ENCODE measurements at regions not wholly inside any gene's neighbourhood (a gene's known extent, or its start where the extent isn't known, plus 50 kb on each side); places are given as distances from the start of the nearest gene placed in this dataset.

DNA sequence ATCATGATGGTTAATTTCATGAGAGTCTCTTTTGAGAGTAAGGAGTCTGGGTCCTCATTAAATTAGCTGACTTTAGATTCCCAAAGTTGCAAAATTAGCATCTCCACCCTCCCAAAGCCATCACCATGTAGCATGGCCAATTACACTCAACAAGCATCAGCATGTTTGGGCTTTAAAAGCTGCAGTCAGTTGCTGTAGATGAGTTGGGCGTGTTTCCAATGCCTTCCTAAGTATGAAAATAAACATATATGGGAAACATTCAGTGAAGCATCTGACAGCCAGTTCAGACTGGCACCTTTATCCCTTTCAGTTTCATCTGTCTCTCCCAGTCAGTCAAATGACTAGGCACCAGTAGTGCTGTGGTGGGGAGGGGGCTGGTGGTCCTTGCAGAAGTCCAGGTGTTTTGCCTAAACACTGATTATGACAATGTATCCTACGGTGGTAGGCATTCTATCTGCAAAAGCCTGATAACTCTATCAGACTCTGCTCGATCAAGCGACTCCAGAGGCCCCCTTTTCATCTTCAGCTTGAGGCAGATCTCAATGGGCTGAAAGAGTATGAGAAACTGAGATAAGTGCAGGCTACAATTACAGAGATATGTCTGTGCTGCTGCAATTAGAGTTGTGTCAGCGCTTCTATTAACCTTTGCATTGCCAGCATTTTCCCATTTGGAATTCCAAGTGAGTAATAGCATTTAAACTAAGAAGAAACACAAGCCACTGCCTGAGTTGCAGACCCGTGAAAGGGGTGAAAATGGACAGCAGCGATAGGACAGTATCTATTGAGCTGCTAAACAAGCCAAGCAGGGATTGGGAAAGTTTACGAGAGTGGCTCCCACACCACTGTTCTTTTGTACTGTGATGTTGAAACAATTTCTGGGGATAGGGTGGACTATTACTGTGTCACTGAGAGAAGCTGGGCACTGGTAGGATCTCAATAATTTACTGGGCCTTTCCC lies 67.3 kb upstream of the SPOPL start:
- Histone ChIP-seq H3K27ac (no peak overlapping the region), H3K4me3 (no peak overlapping the region), H3K27me3 (no peaks in the 10 kb centered on the region), H3K36me3 (no peaks in the 10 kb centered on the region), H3K9me3 (no peaks in the 10 kb centered on the region), H3K4me1 (no peaks in the 10 kb centered on the region)
- DNase-seq, result no peak
- TF ChIP-seq POLR2A (IDR thresholded peaks at IDR 0.05), result no peak
- TF ChIP-seq, protein P1, sequence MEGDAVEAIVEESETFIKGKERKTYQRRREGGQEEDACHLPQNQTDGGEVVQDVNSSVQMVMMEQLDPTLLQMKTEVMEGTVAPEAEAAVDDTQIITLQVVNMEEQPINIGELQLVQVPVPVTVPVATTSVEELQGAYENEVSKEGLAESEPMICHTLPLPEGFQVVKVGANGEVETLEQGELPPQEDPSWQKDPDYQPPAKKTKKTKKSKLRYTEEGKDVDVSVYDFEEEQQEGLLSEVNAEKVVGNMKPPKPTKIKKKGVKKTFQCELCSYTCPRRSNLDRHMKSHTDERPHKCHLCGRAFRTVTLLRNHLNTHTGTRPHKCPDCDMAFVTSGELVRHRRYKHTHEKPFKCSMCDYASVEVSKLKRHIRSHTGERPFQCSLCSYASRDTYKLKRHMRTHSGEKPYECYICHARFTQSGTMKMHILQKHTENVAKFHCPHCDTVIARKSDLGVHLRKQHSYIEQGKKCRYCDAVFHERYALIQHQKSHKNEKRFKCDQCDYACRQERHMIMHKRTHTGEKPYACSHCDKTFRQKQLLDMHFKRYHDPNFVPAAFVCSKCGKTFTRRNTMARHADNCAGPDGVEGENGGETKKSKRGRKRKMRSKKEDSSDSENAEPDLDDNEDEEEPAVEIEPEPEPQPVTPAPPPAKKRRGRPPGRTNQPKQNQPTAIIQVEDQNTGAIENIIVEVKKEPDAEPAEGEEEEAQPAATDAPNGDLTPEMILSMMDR (IDR thresholded peaks at IDR 0.05), result no peak

DNA sequence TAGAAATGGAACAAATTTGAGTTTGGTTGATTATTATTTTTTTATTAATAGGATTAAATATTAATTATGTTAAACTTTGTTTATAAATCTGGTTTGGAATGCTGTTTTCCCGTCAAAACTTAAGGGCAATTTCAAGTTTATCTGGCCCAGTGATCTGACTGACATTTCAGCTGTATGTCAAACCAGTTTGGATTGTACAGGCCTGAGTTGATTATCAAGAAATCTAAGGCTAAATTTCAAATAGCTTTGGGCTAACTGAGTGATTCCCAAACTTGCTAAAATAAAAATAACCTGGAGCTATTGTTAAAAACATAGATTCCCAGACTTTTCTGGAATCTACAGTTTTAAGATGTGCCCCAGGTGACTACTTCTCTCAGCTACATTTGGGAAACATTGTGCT lies 65.9 kb upstream of the SPOPL start:
- no peak for DNase-seq
- TF ChIP-seq POLR2A (IDR thresholded peaks at IDR 0.05), result no peak
- TF ChIP-seq, protein P1 (IDR thresholded peaks at IDR 0.05), result no peak
- H3K9me3 ChIP-seq, result no peaks in the 10 kb centered on the region

DNA sequence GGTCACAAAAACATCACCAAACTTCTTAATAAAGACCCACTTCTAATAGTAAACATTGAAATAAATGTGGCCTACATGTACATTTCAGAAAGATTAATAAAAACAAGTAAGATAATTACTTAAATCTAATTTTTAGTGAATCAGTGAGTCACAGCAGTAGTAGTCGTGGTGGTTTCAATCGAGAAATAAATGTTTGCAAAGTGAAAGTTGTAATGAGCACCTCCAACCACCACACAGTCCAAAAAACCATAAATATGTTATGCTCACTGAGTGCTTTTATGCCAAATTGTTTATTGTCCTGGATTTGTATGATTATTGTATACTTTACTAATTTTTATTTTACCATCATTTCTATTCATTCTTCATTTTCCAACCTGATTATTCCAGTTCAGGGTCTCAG lies 61.8 kb upstream of the SPOPL start:
- Histone ChIP-seq H3K36me3 (no peaks in the 10 kb centered on the region), H3K27me3 (no peaks in the 10 kb centered on the region), H3K4me3 (no peak overlapping the region), H3K27ac (no peak overlapping the region), H3K9me3 (no peaks in the 10 kb centered on the region), H3K4me1 (no peaks in the 10 kb centered on the region)
- TF ChIP-seq POLR2A (IDR thresholded peaks at IDR 0.05), result no peak
- TF ChIP-seq, protein P1 (IDR thresholded peaks at IDR 0.05), result no peak
- DNase-seq, result no peak

More for the DNA sequence above, 65.9 kb upstream of the SPOPL start:
- no peaks in the 10 kb centered on the region for H3K27me3 ChIP-seq
- no peaks in the 10 kb centered on the region for H3K4me1 ChIP-seq
- no peak overlapping the region for H3K4me3 ChIP-seq
- H3K27ac ChIP-seq, result no peak overlapping the region
- H3K36me3 ChIP-seq, result no peaks in the 10 kb centered on the region

DNA sequence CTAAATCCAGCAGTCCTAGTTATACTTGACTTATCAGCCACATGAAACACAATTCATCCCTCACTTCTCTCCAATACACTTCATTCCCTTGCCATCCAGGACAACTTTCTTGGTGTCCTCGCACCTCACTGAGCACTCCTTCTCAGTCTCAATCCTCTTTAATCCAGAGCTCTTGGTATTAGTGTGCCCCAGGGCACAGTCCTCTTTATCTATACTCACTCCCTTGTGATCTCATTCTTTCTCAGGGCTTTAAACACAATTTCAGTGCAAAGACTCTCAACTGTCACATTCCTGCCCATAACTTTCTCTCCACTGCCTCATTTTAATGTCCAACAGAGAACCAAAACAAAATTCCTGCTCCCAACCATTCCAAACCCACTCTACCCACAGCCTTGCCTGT lies 60.8 kb upstream of the SPOPL start:
- no peak for TF ChIP-seq POLR2A (IDR thresholded peaks at IDR 0.05)
- TF ChIP-seq, protein P1 (IDR thresholded peaks at IDR 0.05), result no peak
- Histone ChIP-seq H3K27ac (no peak overlapping the region), H3K9me3 (no peaks in the 10 kb centered on the region), H3K36me3 (no peaks in the 10 kb centered on the region), H3K27me3 (no peaks in the 10 kb centered on the region), H3K4me3 (no peak overlapping the region), H3K4me1 (no peaks in the 10 kb centered on the region)
- no peak for DNase-seq

DNA sequence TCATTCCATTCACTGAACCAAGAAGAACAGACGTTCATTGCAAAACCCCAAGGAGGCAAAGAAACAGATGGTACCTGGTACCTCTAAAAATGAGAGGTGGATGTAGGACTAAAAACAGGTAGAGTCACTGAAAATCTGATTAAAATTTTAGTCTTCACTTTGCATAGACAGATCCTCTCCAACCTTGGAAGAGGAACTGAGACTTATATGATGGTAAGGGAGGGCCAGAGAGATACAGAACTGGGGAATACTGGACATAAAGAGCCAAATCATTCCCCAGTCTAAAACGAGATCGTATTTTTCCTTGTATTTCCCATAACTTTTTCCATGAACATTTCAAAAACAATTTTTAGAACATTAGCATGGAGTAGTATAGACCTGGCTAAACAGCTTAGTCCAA lies 59.7 kb upstream of the SPOPL start:
- Histone ChIP-seq H3K27me3 (no peaks in the 10 kb centered on the region), H3K36me3 (no peaks in the 10 kb centered on the region), H3K4me1 (no peaks in the 10 kb centered on the region), H3K4me3 (no peak overlapping the region), H3K27ac (no peak overlapping the region), H3K9me3 (no peaks in the 10 kb centered on the region)
- DNase-seq, result no peak
- no peak for TF ChIP-seq POLR2A (IDR thresholded peaks at IDR 0.05)
- TF ChIP-seq, protein P1 (IDR thresholded peaks at IDR 0.05), result no peak

All from Peyer's patch (tissue), 4 donors.